ENCODE measurements at regions not wholly inside any gene's neighbourhood (a gene's known extent, or its start where the extent isn't known, plus 50 kb on each side); places are given as distances from the start of the nearest gene placed in this dataset.

DNA sequence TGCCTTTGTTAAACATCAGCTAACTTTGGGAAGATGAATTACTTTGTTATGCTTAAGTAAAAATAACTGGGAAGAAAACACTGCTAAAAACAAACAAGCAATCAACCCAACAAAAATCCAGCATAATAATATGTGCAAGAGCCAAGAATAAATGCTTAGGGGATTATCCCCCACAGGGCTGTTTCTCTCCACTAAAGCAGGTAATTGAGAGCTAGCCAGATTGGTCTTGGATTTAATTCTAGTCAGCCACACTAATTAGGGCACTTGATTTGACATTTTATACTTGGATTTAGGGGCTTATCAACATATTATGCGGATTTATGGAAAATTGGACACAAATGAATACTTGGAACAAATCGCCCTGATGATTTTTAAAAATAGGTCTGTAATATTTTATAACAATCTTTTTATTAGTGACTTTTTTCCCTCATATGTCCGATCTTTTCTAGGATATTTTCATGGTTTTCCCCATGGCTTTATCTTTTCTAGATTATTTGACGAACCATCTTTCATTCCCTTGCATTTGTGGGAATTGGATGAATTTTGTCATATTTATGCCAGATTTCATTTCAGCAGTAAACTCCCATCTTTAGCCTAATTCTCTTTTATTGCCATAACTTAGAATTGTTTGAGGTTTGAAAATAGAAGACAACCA lies 199.1 kb upstream of the NXPH2 start:
- no peak overlapping the region for H4K5ac ChIP-seq (ENCODE audit: insufficient read length, low read depth, low read length)
- H3K4me1 ChIP-seq (ENCODE audit: insufficient read depth, low read length): no peaks in the 10 kb centered on the region
- H3K36me3 Mint-ChIP-seq (ENCODE audit: insufficient read depth in 1 of 3, low read depth in 3 of 3): peaks cover 0 to 14% (median 0%) of the 10 kb centered on the region in 3 experiments; a peak in 1 of 7 replicates
- WGBS (ENCODE audit: extremely low coverage, insufficient read length, low lambda C conversion rate): no CpG with 5 or more reads among the region's 4 CpGs
- no peaks in the 10 kb centered on the region for H4K20me1 ChIP-seq (ENCODE audit: control insufficient read depth, insufficient read depth, insufficient read length)
- H2BK12ac ChIP-seq (ENCODE audit: insufficient read length, low read depth, low read length): no peak overlapping the region
- no peaks in the 10 kb centered on the region for H3K27me3 ChIP-seq (ENCODE audit: insufficient read depth, low read length)
- no peak overlapping the region for H4K91ac ChIP-seq (ENCODE audit: insufficient read length, low read depth, low read length)
- H3K23ac ChIP-seq (ENCODE audit: insufficient read length, low read depth, low read length): no peak overlapping the region
- H3K79me2 ChIP-seq (ENCODE audit: insufficient read depth, low read length): no peaks in the 10 kb centered on the region
- no peaks in the 10 kb centered on the region for H3K9me3 ChIP-seq (ENCODE audit: control insufficient read depth, low read depth, low read length)
- H3K27ac Mint-ChIP-seq: no peak overlapping the region
- no peak overlapping the region for H3K56ac ChIP-seq (ENCODE audit: insufficient read length, low read depth, low read length)
- no peak overlapping the region for H4K8ac ChIP-seq (replicated peaks; ENCODE audit: insufficient read length, low read depth, low read length)
- no peak for DNase-seq
- H3T11ph ChIP-seq (ENCODE audit: low read length): no peak overlapping the region
- no peak overlapping the region for H2AK5ac ChIP-seq (ENCODE audit: insufficient read length, low read length)
- H2AFZ ChIP-seq (ENCODE audit: low read length): no peak overlapping the region
- TF ChIP-seq, protein P1, sequence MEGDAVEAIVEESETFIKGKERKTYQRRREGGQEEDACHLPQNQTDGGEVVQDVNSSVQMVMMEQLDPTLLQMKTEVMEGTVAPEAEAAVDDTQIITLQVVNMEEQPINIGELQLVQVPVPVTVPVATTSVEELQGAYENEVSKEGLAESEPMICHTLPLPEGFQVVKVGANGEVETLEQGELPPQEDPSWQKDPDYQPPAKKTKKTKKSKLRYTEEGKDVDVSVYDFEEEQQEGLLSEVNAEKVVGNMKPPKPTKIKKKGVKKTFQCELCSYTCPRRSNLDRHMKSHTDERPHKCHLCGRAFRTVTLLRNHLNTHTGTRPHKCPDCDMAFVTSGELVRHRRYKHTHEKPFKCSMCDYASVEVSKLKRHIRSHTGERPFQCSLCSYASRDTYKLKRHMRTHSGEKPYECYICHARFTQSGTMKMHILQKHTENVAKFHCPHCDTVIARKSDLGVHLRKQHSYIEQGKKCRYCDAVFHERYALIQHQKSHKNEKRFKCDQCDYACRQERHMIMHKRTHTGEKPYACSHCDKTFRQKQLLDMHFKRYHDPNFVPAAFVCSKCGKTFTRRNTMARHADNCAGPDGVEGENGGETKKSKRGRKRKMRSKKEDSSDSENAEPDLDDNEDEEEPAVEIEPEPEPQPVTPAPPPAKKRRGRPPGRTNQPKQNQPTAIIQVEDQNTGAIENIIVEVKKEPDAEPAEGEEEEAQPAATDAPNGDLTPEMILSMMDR (conservative IDR thresholded peaks at IDR 0.05): no peak
- no peak overlapping the region for H2BK15ac ChIP-seq (ENCODE audit: low read depth, low read length)
- H3K9ac ChIP-seq (ENCODE audit: extremely low read depth, insufficient read length, low read length): no peak overlapping the region
- peaks cover 7 to 9% of the 10 kb centered on the region in 2 experiments; a peak in 3 of 5 replicates for H3K9me3 Mint-ChIP-seq
- H3K79me1 ChIP-seq (ENCODE audit: insufficient read depth, low read depth, low read length, poor library complexity, severe bottlenecking): no peaks in the 10 kb centered on the region
- H3K4me3 Mint-ChIP-seq: no peak overlapping the region
- no peak overlapping the region for H2BK20ac ChIP-seq (ENCODE audit: low read depth, low read length, poor library complexity, severe bottlenecking)
- H3K27ac ChIP-seq (ENCODE audit: insufficient read length, low read depth, low read length): no peak overlapping the region
- no peaks in the 10 kb centered on the region for H3K4me1 Mint-ChIP-seq
- no peak overlapping the region for H3K18ac ChIP-seq (ENCODE audit: insufficient read length, low read depth, low read length)
- H3K4me2 ChIP-seq (ENCODE audit: insufficient read depth, insufficient read length, low read length): no peak overlapping the region
- H3K27me3 Mint-ChIP-seq (ENCODE audit: low read depth): no peaks in the 10 kb centered on the region
- no peak overlapping the region for H3K4ac ChIP-seq (ENCODE audit: low read depth, low read length)
- no peak overlapping the region for H2BK120ac ChIP-seq (ENCODE audit: low read depth, low read length, poor library complexity, severe bottlenecking)
- H3K14ac ChIP-seq (ENCODE audit: insufficient read depth, low read length): no peak overlapping the region
- no peak overlapping the region for H2BK5ac ChIP-seq (ENCODE audit: insufficient read length, low read length)
- no peaks in the 10 kb centered on the region for H3K23me2 ChIP-seq (ENCODE audit: insufficient read length, low read depth, low read length, poor library complexity, severe bottlenecking)
